ENCODE measurements at regions not wholly inside any gene's neighbourhood (a gene's known extent, or its start where the extent isn't known, plus 50 kb on each side); places are given as distances from the start of the nearest gene placed in this dataset.
"Not testable (repeated sequence)": the region's sequence is repeated elsewhere in the genome, so short reads cannot be mapped to it uniquely, and the experiment has no call there.

GRCh38 chr1:83083589-83084224 lies 915.2 kb downstream of the TTLL7 start:
- no peak for DNase-seq (ENCODE audit: low read depth)

- no peak for DNase-seq (ENCODE audit: low read depth)
These were observed 921.5 kb downstream of the TTLL7 start for GRCh38 chr1:83077411-83077810.

GRCh38 chr1:83075107-83075506 lies 923.8 kb downstream of the TTLL7 start:
- no peak for DNase-seq (ENCODE audit: low read depth)

GRCh38 chr1:83067954-83068353 lies 931.0 kb downstream of the TTLL7 start:
- DNase-seq (ENCODE audit: low read depth): no peak

- no peak for DNase-seq (ENCODE audit: low read depth)
These were observed 932.8 kb downstream of the TTLL7 start for GRCh38 chr1:83065952-83066727.

GRCh38 chr1:83064589-83065242 lies 934.2 kb downstream of the TTLL7 start:
- no peak for DNase-seq (ENCODE audit: low read depth)

- DNase-seq (ENCODE audit: low read depth): no peak
These were observed 938.1 kb downstream of the TTLL7 start for GRCh38 chr1:83060651-83061390.

- no peak for DNase-seq (ENCODE audit: low read depth)
These were observed 938.7 kb downstream of the TTLL7 start for GRCh38 chr1:83060221-83060620.

GRCh38 chr1:83058327-83058726 lies 940.6 kb downstream of the TTLL7 start:
- no peak for DNase-seq (ENCODE audit: low read depth)

- no peak for DNase-seq (ENCODE audit: low read depth)
These were observed 943.4 kb downstream of the TTLL7 start for GRCh38 chr1:83055391-83056170.

- DNase-seq (ENCODE audit: low read depth): no peak
These were observed 945.5 kb downstream of the TTLL7 start for GRCh38 chr1:83053446-83053845.

GRCh38 chr1:83052865-83053264 lies 946.1 kb downstream of the TTLL7 start:
- no peak for DNase-seq (ENCODE audit: low read depth)

- DNase-seq (ENCODE audit: low read depth): not testable (repeated sequence)
These were observed 947.9 kb downstream of the TTLL7 start for GRCh38 chr1:83051053-83051452.

GRCh38 chr1:83043244-83043643 lies 955.7 kb downstream of the TTLL7 start:
- DNase-seq (ENCODE audit: low read depth): no peak

GRCh38 chr1:83039091-83039490 lies 959.8 kb downstream of the TTLL7 start:
- not testable (repeated sequence) for DNase-seq (ENCODE audit: low read depth)

- no peak for DNase-seq (ENCODE audit: low read depth)
These were observed 964.1 kb downstream of the TTLL7 start for GRCh38 chr1:83034851-83035250.

GRCh38 chr1:83033682-83034081 lies 965.2 kb downstream of the TTLL7 start:
- DNase-seq (ENCODE audit: low read depth): no peak

GRCh38 chr1:83029916-83030315 lies 969.0 kb downstream of the TTLL7 start:
- DNase-seq (ENCODE audit: low read depth): no peak

- DNase-seq (ENCODE audit: low read depth): no peak
These were observed 969.9 kb downstream of the TTLL7 start for GRCh38 chr1:83029050-83029449.

GRCh38 chr1:83028467-83028866 lies 970.5 kb downstream of the TTLL7 start:
- DNase-seq (ENCODE audit: low read depth): no peak

- no peak for DNase-seq (ENCODE audit: low read depth)
These were observed 971.4 kb downstream of the TTLL7 start for GRCh38 chr1:83027511-83027910.

- no peak for DNase-seq (ENCODE audit: low read depth)
These were observed 972.2 kb downstream of the TTLL7 start for GRCh38 chr1:83026745-83027144.

Data from CMK (cell line).